Activated T-helper 2 cell treated with anti-CD3 and anti-CD28 coated beads, Interferon-gamma antibody, Interleukin-2, Interleukin-4, amounts not matched to agents 10 μg/mL and 5 μg/mL and 100 μg/mL, durations not matched to agents 14 hours and 24 hours and 36 hours (primary cell): ENCODE measurements at regions not wholly inside any gene's neighbourhood (a gene's known extent, or its start where the extent isn't known, plus 50 kb on each side); places are given as distances from the start of the nearest gene placed in this dataset.

Source experiments
- DNase-seq: peaks from one replicate; pipeline ENCODE4 v3.0.0; 2021; ENCODE audit warnings: low spot score
- H3K27ac Mint-ChIP-seq: one replicate; pipeline ENCODE4 v1.8.0; 2021; ENCODE audit warnings: mixed read lengths
- H3K27me3 Mint-ChIP-seq: one replicate; pipeline ENCODE4 v1.8.0; 2021; ENCODE audit warnings: low read depth, mixed read lengths
- H3K36me3 Mint-ChIP-seq: one replicate; pipeline ENCODE4 v1.8.0; 2021; ENCODE audit warnings: low read depth, mixed read lengths
- H3K4me1 Mint-ChIP-seq: one replicate; pipeline ENCODE4 v1.8.0; 2021; ENCODE audit warnings: low read depth, mixed read lengths
- H3K4me3 Mint-ChIP-seq: one replicate; pipeline ENCODE4 v1.8.0; 2021; ENCODE audit warnings: low read depth, mild to moderate bottlenecking, moderate library complexity, mixed read lengths
- H3K9me3 Mint-ChIP-seq: one replicate; pipeline ENCODE4 v1.8.0; 2021; ENCODE audit warnings: mixed read lengths
- intact Hi-C: fragments of 100-400 bp; cut with micrococcal nuclease; formaldehyde crosslinking; loops from one replicate; pipeline ENCODE4 v1.15.1; 2023

DNA sequence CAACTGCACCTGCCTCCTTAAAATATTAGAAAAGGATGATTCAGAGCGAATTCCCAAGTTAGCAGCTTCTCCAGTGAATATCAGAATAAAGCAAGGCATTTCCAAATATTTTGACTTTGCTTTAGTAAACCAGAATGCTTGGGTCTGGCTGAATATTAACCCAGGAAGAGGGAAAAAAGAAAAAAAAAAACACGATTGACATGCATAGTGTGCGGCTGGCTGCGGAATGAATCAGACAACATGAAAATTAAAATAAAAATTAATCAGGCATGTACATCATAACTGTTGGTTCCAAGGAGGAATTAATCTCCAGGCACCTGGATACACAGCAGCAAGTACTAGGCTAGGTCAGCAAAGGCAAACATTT lies 105.8 kb upstream of the NCKAP5 start:
- H3K4me1 Mint-ChIP-seq: no peaks in the 10 kb centered on the region
- H3K27me3 Mint-ChIP-seq: peaks cover 5% of the 10 kb centered on the region
- no peaks in the 10 kb centered on the region for H3K9me3 Mint-ChIP-seq
- intact Hi-C loops: no loop called here
- H3K4me3 Mint-ChIP-seq: no peak overlapping the region
- H3K36me3 Mint-ChIP-seq: no peaks in the 10 kb centered on the region
- DNase-seq: no peak
- H3K27ac Mint-ChIP-seq: no peak overlapping the region

DNA sequence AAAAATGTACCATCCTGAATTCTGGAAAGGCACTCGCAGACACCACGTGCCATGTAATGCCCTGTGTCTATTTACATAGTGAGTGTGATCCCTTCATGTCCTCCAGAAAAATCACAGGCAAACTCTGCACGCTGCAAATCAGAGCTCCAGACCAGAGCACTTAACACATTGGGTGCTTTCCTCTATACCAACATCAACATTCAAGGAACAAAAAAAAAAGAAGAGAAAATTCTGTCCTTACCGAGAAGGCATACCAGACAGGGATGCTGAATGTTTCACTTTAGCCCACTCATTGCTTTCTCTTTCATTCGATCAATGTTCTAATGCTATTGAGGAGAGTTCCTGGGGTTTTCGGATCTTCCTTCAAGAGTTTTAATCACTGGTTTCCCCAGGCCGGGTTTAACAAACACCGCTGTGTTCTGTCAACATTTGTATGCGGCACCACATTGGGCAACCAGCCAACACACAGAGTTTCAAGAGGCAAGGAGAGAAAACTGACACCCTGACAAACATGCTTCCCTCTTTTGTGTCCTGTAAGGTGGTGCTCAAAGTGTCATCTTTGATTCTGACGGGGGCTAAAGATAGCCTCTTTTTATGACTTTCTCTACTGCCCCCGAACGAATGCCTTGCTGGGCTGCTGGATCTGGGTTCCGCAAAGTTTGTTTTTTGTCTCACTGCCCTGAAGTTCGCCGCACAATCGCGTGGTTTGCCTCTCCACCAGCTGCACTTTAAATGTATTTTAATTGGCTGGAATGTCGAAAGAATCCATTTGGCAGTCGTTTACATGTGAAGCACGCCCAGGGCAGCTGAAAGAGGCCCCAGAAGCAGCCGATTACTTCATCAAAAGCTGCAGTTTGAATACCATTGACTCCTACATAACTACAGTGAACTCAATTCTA lies 106.4 kb upstream of the NCKAP5 start:
- H3K36me3 Mint-ChIP-seq: no peaks in the 10 kb centered on the region
- no peak overlapping the region for H3K4me3 Mint-ChIP-seq
- intact Hi-C loops: no loop called here

DNA sequence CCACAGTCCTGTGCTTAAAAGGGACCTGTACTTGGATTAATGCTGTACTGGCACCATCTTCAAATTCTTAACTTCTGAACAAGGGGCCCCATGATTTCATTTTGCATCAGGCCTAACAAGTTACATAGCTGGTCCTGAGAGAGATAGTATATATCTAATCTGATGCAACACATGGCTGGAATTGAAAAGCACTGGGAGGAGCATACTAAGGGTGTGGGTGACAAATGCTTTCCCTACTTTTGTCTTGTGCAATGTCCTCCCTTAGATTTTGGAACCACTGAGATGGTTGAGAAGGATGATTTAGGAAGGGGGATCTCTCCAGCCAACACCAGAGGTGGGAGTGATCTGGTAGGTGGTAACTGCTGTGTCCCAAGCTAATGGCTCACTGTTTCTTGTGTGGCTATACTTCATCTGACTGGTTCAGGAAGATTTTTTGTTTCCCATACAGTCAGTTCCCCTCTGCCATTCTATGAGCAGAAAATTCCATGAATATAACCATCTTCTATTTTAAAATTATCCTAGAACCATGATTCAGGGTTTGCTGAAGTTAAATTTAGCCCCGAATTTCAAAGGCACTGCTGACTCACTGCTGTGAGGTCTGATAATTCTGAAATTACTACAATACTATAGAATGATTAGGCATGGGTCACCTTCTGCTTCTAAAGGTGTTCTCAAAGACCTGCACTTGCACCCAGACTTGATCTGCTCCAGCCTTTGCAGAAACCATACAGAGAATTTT lies 108.3 kb upstream of the NCKAP5 start:
- H3K36me3 Mint-ChIP-seq: no peaks in the 10 kb centered on the region
- no peaks in the 10 kb centered on the region for H3K9me3 Mint-ChIP-seq
- H3K4me1 Mint-ChIP-seq: no peaks in the 10 kb centered on the region
- intact Hi-C loops: no loop called here
- DNase-seq: no peak
- H3K27ac Mint-ChIP-seq: no peak overlapping the region
- H3K4me3 Mint-ChIP-seq: no peak overlapping the region
- peaks cover 5% of the 10 kb centered on the region for H3K27me3 Mint-ChIP-seq

More for the DNA sequence above, 106.4 kb upstream of the NCKAP5 start:
- H3K27ac Mint-ChIP-seq: no peak overlapping the region
- H3K4me1 Mint-ChIP-seq: no peaks in the 10 kb centered on the region
- no peaks in the 10 kb centered on the region for H3K9me3 Mint-ChIP-seq
- no peak for DNase-seq
- peaks cover 5% of the 10 kb centered on the region for H3K27me3 Mint-ChIP-seq

DNA sequence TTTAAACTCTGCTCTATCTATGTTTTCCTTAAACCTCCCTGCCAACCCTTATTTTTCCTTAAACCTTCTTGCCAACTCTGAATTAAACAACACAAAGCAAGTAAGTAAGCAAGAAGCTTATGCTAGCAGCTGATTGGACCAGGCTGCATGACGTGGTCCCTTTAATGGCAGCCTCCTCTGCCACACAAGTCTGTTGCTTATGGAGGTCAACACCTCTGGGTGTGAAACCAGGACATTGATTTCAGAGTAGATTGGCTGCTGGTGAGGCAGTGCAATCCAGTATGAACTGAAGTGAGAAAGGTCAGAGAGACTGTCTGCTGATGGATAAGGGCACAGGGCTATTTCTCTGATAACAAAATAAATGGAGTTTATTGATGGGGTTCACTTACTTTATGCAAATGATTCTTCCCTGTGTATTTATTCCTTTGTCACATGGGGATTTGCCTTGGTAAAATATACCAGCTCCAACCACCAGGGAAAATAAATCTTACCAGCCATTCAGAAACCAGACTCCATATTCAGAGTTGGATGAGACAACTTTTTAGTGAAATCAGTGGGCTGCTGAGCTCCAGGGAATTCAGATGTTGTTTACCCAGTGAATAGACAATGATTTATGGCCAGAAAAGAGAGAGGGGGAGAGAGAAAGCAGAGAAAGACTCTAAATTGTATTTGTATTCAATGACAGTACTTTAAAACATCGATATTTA lies 112.2 kb upstream of the NCKAP5 start:
- intact Hi-C loops: no loop called here
- no peak overlapping the region for H3K4me3 Mint-ChIP-seq
- H3K27me3 Mint-ChIP-seq: peaks cover 2% of the 10 kb centered on the region
- H3K9me3 Mint-ChIP-seq: no peaks in the 10 kb centered on the region
- no peaks in the 10 kb centered on the region for H3K4me1 Mint-ChIP-seq
- H3K36me3 Mint-ChIP-seq: no peaks in the 10 kb centered on the region
- no peak overlapping the region for H3K27ac Mint-ChIP-seq
- no peak for DNase-seq

DNA sequence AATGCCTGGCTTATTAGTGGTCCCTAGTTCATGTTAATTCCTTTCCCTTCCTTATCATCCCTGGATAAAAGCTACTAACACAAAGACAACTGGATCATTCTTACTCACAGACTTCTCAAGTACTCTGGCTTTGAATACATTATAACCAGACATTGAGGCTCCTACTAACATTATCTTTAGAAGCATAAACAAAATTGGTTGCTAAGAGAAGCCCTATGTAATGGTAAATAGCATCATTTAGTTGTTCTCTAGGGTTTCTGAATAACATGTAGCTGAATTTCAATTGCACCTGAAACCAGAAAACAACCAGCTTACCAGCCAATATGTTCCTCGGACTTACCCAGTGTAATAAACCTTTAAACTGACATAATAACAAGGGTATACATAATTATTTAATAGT lies 114.1 kb upstream of the NCKAP5 start:
- Mint-ChIP-seq H3K4me1 (no peaks in the 10 kb centered on the region), H3K27ac (no peak overlapping the region), H3K27me3 (no peaks in the 10 kb centered on the region), H3K9me3 (no peaks in the 10 kb centered on the region), H3K36me3 (no peaks in the 10 kb centered on the region), H3K4me3 (no peak overlapping the region)
- DNase-seq: no peak
- intact Hi-C loops: no loop called here

DNA sequence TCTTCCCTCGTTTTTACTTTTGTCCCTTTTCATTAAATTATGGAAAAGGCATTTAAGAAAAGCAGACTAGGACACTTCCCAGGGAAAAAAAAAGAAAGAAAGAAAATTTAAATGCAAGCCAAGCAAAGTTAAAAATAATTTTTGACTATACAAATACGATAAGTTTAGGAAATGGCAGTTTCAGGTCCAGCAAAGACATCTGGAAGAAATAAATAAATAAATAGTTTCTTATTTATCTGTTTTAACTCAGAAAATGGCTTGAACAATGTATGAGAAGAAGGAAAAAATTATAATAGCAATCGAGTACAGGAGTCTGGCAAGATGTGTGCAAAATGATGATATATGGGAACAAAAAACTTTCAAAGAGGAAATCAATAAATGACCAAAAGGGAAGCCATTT lies 114.6 kb upstream of the NCKAP5 start:
- no peak overlapping the region for H3K27ac Mint-ChIP-seq
- H3K9me3 Mint-ChIP-seq: no peaks in the 10 kb centered on the region
- no peak overlapping the region for H3K4me3 Mint-ChIP-seq
- H3K4me1 Mint-ChIP-seq: no peaks in the 10 kb centered on the region
- no peak for DNase-seq
- intact Hi-C loops: no loop called here
- no peaks in the 10 kb centered on the region for H3K36me3 Mint-ChIP-seq
- no peaks in the 10 kb centered on the region for H3K27me3 Mint-ChIP-seq

GRCh38 chr2:133685636-133686215 lies 117.5 kb upstream of the NCKAP5 start:
- no peak for DNase-seq
- Mint-ChIP-seq H3K27ac (no peak overlapping the region), H3K27me3 (no peaks in the 10 kb centered on the region), H3K9me3 (no peaks in the 10 kb centered on the region), H3K36me3 (no peaks in the 10 kb centered on the region), H3K4me1 (no peaks in the 10 kb centered on the region), H3K4me3 (no peak overlapping the region)
- intact Hi-C loops: no loop called here

GRCh38 chr2:133690780-133691179 lies 122.5 kb upstream of the NCKAP5 start:
- intact Hi-C loops: no loop called here
- Mint-ChIP-seq H3K9me3 (no peaks in the 10 kb centered on the region), H3K4me3 (no peak overlapping the region), H3K27ac (no peak overlapping the region), H3K27me3 (no peaks in the 10 kb centered on the region), H3K4me1 (no peaks in the 10 kb centered on the region), H3K36me3 (no peaks in the 10 kb centered on the region)
- no peak for DNase-seq

- intact Hi-C loops: no loop called here
- DNase-seq: no peak
- H3K27ac Mint-ChIP-seq: no peak overlapping the region
- no peaks in the 10 kb centered on the region for H3K9me3 Mint-ChIP-seq
- H3K4me3 Mint-ChIP-seq: no peak overlapping the region
- no peaks in the 10 kb centered on the region for H3K4me1 Mint-ChIP-seq
- H3K27me3 Mint-ChIP-seq: no peaks in the 10 kb centered on the region
- no peaks in the 10 kb centered on the region for H3K36me3 Mint-ChIP-seq
Measured at GRCh38 chr2:133691336-133691735, 123.1 kb upstream of the NCKAP5 start.

GRCh38 chr2:133705287-133705686 lies 137.0 kb upstream of the NCKAP5 start:
- Mint-ChIP-seq H3K9me3 (no peaks in the 10 kb centered on the region), H3K4me1 (no peaks in the 10 kb centered on the region), H3K27ac (no peak overlapping the region), H3K36me3 (no peaks in the 10 kb centered on the region), H3K4me3 (no peak overlapping the region), H3K27me3 (no peaks in the 10 kb centered on the region)
- DNase-seq: no peak
- intact Hi-C loops: no loop called here

DNA sequence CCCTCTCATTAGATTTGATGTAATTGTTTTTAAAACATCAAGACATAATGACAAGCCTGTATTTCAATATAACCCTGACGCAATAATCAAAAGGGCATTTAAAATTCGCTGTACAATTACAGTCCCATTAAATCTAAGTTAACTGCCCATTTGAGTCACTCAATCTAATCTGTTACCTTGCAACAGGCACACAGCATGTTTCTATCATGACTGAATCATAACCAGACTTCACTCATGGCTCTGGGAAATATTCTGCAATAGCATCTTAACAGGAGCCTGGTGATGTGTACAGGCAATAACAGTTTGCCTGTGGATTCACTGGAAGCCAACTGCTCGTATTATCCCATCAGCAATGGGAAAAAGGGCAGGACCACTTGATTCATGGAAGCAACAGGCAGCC lies 142.3 kb upstream of the NCKAP5 start:
- H3K4me3 Mint-ChIP-seq: no peak overlapping the region
- intact Hi-C loops: no loop called here

DNA sequence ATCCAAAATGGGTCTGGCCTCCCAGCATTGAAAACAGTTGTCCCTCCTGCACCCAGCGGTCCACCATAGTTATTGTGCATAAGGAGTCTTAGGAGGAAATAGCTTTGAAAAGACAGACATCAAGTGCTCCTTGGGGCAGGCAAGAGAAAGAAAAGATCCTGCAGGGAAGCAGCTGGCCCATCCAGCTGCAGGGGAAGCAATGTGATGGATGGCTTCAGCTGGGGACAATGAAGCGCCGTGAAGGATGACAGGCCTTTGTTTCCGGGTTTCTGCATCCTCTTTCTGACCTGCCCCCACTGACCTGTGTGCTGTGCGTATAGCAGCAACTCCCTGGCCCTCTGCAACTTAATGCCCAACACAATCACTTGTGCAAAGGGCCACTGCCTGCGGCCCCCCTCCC lies 142.9 kb upstream of the NCKAP5 start:
- DNase-seq: no peak
- Mint-ChIP-seq H3K36me3 (no peaks in the 10 kb centered on the region), H3K4me3 (no peak overlapping the region), H3K27ac (no peak overlapping the region), H3K27me3 (no peaks in the 10 kb centered on the region), H3K4me1 (no peaks in the 10 kb centered on the region), H3K9me3 (no peaks in the 10 kb centered on the region)
- intact Hi-C loops: no loop called here

More for the DNA sequence above, 142.3 kb upstream of the NCKAP5 start:
- H3K27me3 Mint-ChIP-seq: no peaks in the 10 kb centered on the region
- no peaks in the 10 kb centered on the region for H3K9me3 Mint-ChIP-seq
- H3K27ac Mint-ChIP-seq: no peak overlapping the region
- DNase-seq: no peak
- no peaks in the 10 kb centered on the region for H3K4me1 Mint-ChIP-seq
- H3K36me3 Mint-ChIP-seq: no peaks in the 10 kb centered on the region
